ENCODE measurements at regions not wholly inside any gene's neighbourhood (a gene's known extent, or its start where the extent isn't known, plus 50 kb on each side); places are given as distances from the start of the nearest gene placed in this dataset.

DNA sequence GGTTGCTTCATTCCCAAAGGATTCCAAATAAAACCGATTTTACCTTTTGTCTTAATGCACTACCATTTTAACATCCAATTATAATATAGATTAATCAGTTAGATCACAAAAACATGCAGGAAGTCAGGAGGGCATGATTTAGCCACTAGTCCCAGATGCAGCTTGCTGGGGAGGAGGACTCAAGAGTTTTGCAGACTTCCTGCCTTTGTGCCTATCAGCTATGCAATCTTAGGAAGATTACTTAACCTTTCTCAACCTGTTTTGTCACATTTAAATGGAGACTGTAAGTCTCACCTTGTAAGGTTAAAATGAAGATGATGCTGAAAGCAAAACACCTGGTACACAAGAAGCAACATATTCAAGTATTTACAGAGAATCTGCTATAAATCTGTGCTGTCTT, 242.4 kb upstream of the GOLIM4 start:
- TF ChIP-seq, protein P1, sequence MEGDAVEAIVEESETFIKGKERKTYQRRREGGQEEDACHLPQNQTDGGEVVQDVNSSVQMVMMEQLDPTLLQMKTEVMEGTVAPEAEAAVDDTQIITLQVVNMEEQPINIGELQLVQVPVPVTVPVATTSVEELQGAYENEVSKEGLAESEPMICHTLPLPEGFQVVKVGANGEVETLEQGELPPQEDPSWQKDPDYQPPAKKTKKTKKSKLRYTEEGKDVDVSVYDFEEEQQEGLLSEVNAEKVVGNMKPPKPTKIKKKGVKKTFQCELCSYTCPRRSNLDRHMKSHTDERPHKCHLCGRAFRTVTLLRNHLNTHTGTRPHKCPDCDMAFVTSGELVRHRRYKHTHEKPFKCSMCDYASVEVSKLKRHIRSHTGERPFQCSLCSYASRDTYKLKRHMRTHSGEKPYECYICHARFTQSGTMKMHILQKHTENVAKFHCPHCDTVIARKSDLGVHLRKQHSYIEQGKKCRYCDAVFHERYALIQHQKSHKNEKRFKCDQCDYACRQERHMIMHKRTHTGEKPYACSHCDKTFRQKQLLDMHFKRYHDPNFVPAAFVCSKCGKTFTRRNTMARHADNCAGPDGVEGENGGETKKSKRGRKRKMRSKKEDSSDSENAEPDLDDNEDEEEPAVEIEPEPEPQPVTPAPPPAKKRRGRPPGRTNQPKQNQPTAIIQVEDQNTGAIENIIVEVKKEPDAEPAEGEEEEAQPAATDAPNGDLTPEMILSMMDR (IDR thresholded peaks at IDR 0.05; ENCODE audit: borderline replicate concordance, extremely low read depth, low read length, poor library complexity, severe bottlenecking): no peak
- no peak for TF ChIP-seq EZH2 (IDR thresholded peaks at IDR 0.05; ENCODE audit: borderline replicate concordance, low read depth, low read length, severe bottlenecking)
- Histone ChIP-seq H3K79me2 (ENCODE audit: insufficient read depth, low read length) (no peaks in the 10 kb centered on the region), H3K9me3 (ENCODE audit: insufficient read depth, low read length, severe bottlenecking) (no peaks in the 10 kb centered on the region), H4K20me1 (ENCODE audit: insufficient read depth, low read length) (no peaks in the 10 kb centered on the region), H3K27ac (ENCODE audit: low read length) (no peak overlapping the region), H3K4me1 (ENCODE audit: insufficient read depth, low read length) (no peaks in the 10 kb centered on the region), H2AFZ (ENCODE audit: low read depth, low read length) (no peak overlapping the region), H3K4me3 (ENCODE audit: low read depth in 1 of 2, low read length in 2 of 2) (no peak overlapping the region), H3K27me3 (ENCODE audit: insufficient read depth, low read length, poor library complexity) (no peaks in the 10 kb centered on the region), H3K4me2 (ENCODE audit: insufficient read depth, low read length) (no peak overlapping the region), H3K9ac (ENCODE audit: low read depth, low read length) (no peak overlapping the region), H3K36me3 (ENCODE audit: insufficient read depth, low read length) (no peaks in the 10 kb centered on the region)
- ATAC-seq (ENCODE audit: insufficient read depth, low read depth): no peak
- no peak for DNase-seq

- no peaks in the 10 kb centered on the region for H3K4me1 ChIP-seq (ENCODE audit: insufficient read depth, low read length)
- no peaks in the 10 kb centered on the region for H3K27me3 ChIP-seq (ENCODE audit: insufficient read depth, low read length, poor library complexity)
- H3K4me2 ChIP-seq (ENCODE audit: insufficient read depth, low read length): no peak overlapping the region
- H3K36me3 ChIP-seq (ENCODE audit: insufficient read depth, low read length): no peaks in the 10 kb centered on the region
- ATAC-seq (ENCODE audit: insufficient read depth, low read depth): no peak
- H3K79me2 ChIP-seq (ENCODE audit: insufficient read depth, low read length): no peaks in the 10 kb centered on the region
- no peak for DNase-seq
- H4K20me1 ChIP-seq (ENCODE audit: insufficient read depth, low read length): no peaks in the 10 kb centered on the region
- TF ChIP-seq EZH2 (IDR thresholded peaks at IDR 0.05; ENCODE audit: borderline replicate concordance, low read depth, low read length, severe bottlenecking): no peak
- TF ChIP-seq, protein P1 (IDR thresholded peaks at IDR 0.05; ENCODE audit: borderline replicate concordance, extremely low read depth, low read length, poor library complexity, severe bottlenecking): no peak
- H3K9me3 ChIP-seq (ENCODE audit: insufficient read depth, low read length, severe bottlenecking): no peaks in the 10 kb centered on the region
- no peak overlapping the region for H3K4me3 ChIP-seq (ENCODE audit: low read depth in 1 of 2, low read length in 2 of 2)
- no peak overlapping the region for H3K27ac ChIP-seq (ENCODE audit: low read length)
- no peak overlapping the region for H3K9ac ChIP-seq (ENCODE audit: low read depth, low read length)
- H2AFZ ChIP-seq (ENCODE audit: low read depth, low read length): no peak overlapping the region
These were observed 240.6 kb upstream of the GOLIM4 start for GRCh38 chr3:168336276-168336675.

- no peak overlapping the region for H3K9ac ChIP-seq (ENCODE audit: low read depth, low read length)
- no peak overlapping the region for H2AFZ ChIP-seq (ENCODE audit: low read depth, low read length)
- no peaks in the 10 kb centered on the region for H3K36me3 ChIP-seq (ENCODE audit: insufficient read depth, low read length)
- TF ChIP-seq EZH2 (IDR thresholded peaks at IDR 0.05; ENCODE audit: borderline replicate concordance, low read depth, low read length, severe bottlenecking): no peak
- TF ChIP-seq, protein P1 (IDR thresholded peaks at IDR 0.05; ENCODE audit: borderline replicate concordance, extremely low read depth, low read length, poor library complexity, severe bottlenecking): no peak
- no peaks in the 10 kb centered on the region for H4K20me1 ChIP-seq (ENCODE audit: insufficient read depth, low read length)
- H3K27me3 ChIP-seq (ENCODE audit: insufficient read depth, low read length, poor library complexity): no peaks in the 10 kb centered on the region
- H3K79me2 ChIP-seq (ENCODE audit: insufficient read depth, low read length): no peaks in the 10 kb centered on the region
- no peaks in the 10 kb centered on the region for H3K9me3 ChIP-seq (ENCODE audit: insufficient read depth, low read length, severe bottlenecking)
- H3K4me1 ChIP-seq (ENCODE audit: insufficient read depth, low read length): no peaks in the 10 kb centered on the region
- ATAC-seq (ENCODE audit: insufficient read depth, low read depth) (no peak), DNase-seq (no peak)
- H3K4me2 ChIP-seq (ENCODE audit: insufficient read depth, low read length): no peak overlapping the region
- H3K4me3 ChIP-seq (ENCODE audit: low read depth in 1 of 2, low read length in 2 of 2): no peak overlapping the region
- no peak overlapping the region for H3K27ac ChIP-seq (ENCODE audit: low read length)
These were observed 237.7 kb upstream of the GOLIM4 start for GRCh38 chr3:168333410-168333935.

- Histone ChIP-seq H3K36me3 (ENCODE audit: insufficient read depth, low read length) (no peaks in the 10 kb centered on the region), H3K4me2 (ENCODE audit: insufficient read depth, low read length) (no peak overlapping the region), H3K9me3 (ENCODE audit: insufficient read depth, low read length, severe bottlenecking) (no peaks in the 10 kb centered on the region), H3K27ac (ENCODE audit: low read length) (no peak overlapping the region), H3K79me2 (ENCODE audit: insufficient read depth, low read length) (no peaks in the 10 kb centered on the region), H3K4me1 (ENCODE audit: insufficient read depth, low read length) (no peaks in the 10 kb centered on the region), H3K4me3 (ENCODE audit: low read depth in 1 of 2, low read length in 2 of 2) (no peak overlapping the region), H2AFZ (ENCODE audit: low read depth, low read length) (no peak overlapping the region), H3K9ac (ENCODE audit: low read depth, low read length) (no peak overlapping the region), H3K27me3 (ENCODE audit: insufficient read depth, low read length, poor library complexity) (no peaks in the 10 kb centered on the region), H4K20me1 (ENCODE audit: insufficient read depth, low read length) (no peaks in the 10 kb centered on the region)
- DNase-seq (no peak), ATAC-seq (ENCODE audit: insufficient read depth, low read depth) (no peak)
- TF ChIP-seq EZH2 (IDR thresholded peaks at IDR 0.05; ENCODE audit: borderline replicate concordance, low read depth, low read length, severe bottlenecking): no peak
These were observed 236.0 kb upstream of the GOLIM4 start for GRCh38 chr3:168331756-168332155.
